BE2C (cell line): ENCODE measurements at regions not wholly inside any gene's neighbourhood (a gene's known extent, or its start where the extent isn't known, plus 50 kb on each side); places are given as distances from the start of the nearest gene placed in this dataset.

Experiments
- DNase-seq: peaks from one replicate; pipeline ENCODE4 v3.0.0-alpha.2; 2020
- H3K27me3 ChIP-seq: fragments of 250-450 bp; sonication (Bioruptor Pico); 2 replicates; pipeline ENCODE4 v1.5.1; 2020; ENCODE audit warnings: mild to moderate bottlenecking
- H3K36me3 ChIP-seq: fragments of 250-450 bp; sonication (Bioruptor Pico); 2 replicates; pipeline ENCODE4 v1.5.1; 2020; ENCODE audit warnings: mild to moderate bottlenecking
- H3K4me1 ChIP-seq: fragments of 250-450 bp; sonication (Bioruptor Pico); 2 replicates; pipeline ENCODE4 v1.5.1; 2020
- H3K4me3 ChIP-seq: 2 replicates; pipeline ENCODE4 v1.5.1; 2011; ENCODE audit warnings: low read depth, low read length
- H3K9me3 ChIP-seq: fragments of 250-450 bp; sonication (Bioruptor Pico); 2 replicates; pipeline ENCODE4 v1.5.1; 2020
- TF ChIP-seq, protein P1 (sequence below): IDR thresholded peaks from 2 replicates; pipeline ENCODE4 v1.5.1; 2012; ENCODE audit warnings: mild to moderate bottlenecking, low read depth, low read length

GRCh38 chr22:27186643-27187042 lies 529.3 kb downstream of the MIAT start:
- H3K4me3 ChIP-seq = no peak overlapping the region
- no peak for DNase-seq
- H3K9me3 ChIP-seq = no peaks in the 10 kb centered on the region
- no peaks in the 10 kb centered on the region for H3K36me3 ChIP-seq
- TF ChIP-seq, protein P1, sequence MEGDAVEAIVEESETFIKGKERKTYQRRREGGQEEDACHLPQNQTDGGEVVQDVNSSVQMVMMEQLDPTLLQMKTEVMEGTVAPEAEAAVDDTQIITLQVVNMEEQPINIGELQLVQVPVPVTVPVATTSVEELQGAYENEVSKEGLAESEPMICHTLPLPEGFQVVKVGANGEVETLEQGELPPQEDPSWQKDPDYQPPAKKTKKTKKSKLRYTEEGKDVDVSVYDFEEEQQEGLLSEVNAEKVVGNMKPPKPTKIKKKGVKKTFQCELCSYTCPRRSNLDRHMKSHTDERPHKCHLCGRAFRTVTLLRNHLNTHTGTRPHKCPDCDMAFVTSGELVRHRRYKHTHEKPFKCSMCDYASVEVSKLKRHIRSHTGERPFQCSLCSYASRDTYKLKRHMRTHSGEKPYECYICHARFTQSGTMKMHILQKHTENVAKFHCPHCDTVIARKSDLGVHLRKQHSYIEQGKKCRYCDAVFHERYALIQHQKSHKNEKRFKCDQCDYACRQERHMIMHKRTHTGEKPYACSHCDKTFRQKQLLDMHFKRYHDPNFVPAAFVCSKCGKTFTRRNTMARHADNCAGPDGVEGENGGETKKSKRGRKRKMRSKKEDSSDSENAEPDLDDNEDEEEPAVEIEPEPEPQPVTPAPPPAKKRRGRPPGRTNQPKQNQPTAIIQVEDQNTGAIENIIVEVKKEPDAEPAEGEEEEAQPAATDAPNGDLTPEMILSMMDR = no peak
- no peaks in the 10 kb centered on the region for H3K4me1 ChIP-seq
- no peaks in the 10 kb centered on the region for H3K27me3 ChIP-seq

- Histone ChIP-seq H3K27me3 (no peaks in the 10 kb centered on the region), H3K4me3 (no peak overlapping the region)
- TF ChIP-seq, protein P1 = no peak
Measured at GRCh38 chr22:27192135-27192829, 534.9 kb downstream of the MIAT start.

GRCh38 chr22:27193215-27193614 lies 535.8 kb downstream of the MIAT start:
- Histone ChIP-seq H3K4me3 (no peak overlapping the region), H3K27me3 (no peaks in the 10 kb centered on the region), H3K36me3 (no peaks in the 10 kb centered on the region), H3K9me3 (no peaks in the 10 kb centered on the region), H3K4me1 (no peaks in the 10 kb centered on the region)
- DNase-seq = no peak
- TF ChIP-seq, protein P1 = no peak

More at GRCh38 chr22:27192135-27192829, 534.9 kb downstream of the MIAT start:
- Histone ChIP-seq H3K9me3 (no peaks in the 10 kb centered on the region), H3K4me1 (no peaks in the 10 kb centered on the region), H3K36me3 (no peaks in the 10 kb centered on the region)
- no peak for DNase-seq

DNA sequence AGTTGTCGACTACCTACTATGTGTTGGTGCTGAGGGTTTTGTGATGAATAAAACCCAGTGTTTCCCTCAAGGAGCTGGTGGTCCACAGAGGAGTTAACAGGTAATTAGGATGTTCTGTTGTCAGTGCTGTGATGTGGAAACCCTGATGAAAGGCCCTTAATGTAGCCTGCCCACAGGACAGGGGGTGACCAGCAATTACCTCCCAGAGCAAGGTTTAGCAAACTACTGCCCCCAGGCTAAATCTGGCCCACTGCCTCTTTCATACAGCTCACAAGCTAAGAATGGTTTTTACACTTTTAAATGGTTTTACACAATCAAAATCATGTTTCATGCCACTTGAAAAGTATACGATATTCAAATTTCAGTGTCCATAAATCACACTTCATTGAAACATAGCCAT lies 536.2 kb downstream of the MIAT start:
- H3K9me3 ChIP-seq = no peaks in the 10 kb centered on the region
- TF ChIP-seq, protein P1 = no peak
- no peaks in the 10 kb centered on the region for H3K36me3 ChIP-seq
- H3K4me1 ChIP-seq = no peaks in the 10 kb centered on the region
- DNase-seq = no peak
- H3K4me3 ChIP-seq = no peak overlapping the region
- H3K27me3 ChIP-seq = no peaks in the 10 kb centered on the region

DNA sequence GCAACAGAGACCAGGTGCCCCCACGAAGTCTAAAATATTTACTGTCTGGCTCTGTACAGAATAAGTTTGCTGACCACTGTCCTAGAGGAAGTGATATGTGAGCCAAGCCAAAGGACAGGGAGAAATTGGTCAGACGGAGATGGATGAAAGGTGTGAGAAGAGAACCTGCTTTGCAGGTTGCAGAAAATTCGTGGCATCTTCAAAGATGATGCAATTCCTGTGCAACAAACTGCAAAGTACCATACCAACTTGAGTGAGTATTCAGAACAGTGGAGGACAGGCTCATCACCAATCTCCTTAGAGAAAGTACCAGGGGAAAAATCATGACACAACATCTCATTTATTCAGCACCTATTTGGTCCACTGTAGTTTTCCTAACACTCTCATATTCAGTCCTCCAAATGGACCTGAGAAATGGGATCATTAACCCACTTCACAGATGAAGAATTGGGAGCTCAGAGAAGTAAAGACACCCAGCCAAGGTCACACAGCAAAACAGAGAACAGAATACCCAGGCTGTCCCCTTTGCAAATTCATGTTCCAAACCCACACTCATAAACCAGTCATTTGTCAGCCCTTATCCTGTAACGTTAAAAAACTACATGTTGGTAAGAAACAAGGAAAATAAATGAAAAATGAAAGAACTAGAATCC lies 536.8 kb downstream of the MIAT start:
- DNase-seq = no peak
- H3K4me1 ChIP-seq = no peaks in the 10 kb centered on the region
- no peak overlapping the region for H3K4me3 ChIP-seq
- no peaks in the 10 kb centered on the region for H3K9me3 ChIP-seq
- TF ChIP-seq, protein P1 = no peak
- no peaks in the 10 kb centered on the region for H3K27me3 ChIP-seq
- no peaks in the 10 kb centered on the region for H3K36me3 ChIP-seq

DNA sequence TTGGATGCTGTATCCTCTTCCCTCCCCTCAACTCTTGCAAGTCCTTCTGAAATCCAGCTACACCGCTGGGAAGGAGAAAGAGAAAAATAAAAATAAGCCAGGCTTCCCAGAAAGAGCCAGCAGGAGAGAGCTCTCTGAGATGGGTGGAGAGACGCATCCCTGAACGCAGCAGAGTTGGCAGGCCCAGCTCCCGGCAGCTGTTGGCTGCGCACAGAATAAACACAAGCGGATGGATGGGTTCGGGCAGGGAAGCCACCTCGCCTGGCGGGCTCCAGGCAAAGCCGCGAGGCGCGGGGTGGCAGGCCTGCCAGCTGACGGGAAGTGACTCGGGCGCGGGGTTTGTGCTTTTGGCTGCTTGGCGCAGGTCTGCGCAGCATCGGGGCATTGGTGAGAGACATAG lies 537.7 kb downstream of the MIAT start:
- H3K4me3 ChIP-seq = no peak overlapping the region
- H3K9me3 ChIP-seq = no peaks in the 10 kb centered on the region
- DNase-seq = no peak
- H3K4me1 ChIP-seq = no peaks in the 10 kb centered on the region
- no peaks in the 10 kb centered on the region for H3K27me3 ChIP-seq
- H3K36me3 ChIP-seq = no peaks in the 10 kb centered on the region
- TF ChIP-seq, protein P1 = no peak
